Amniotic stem cell (primary cell): ENCODE measurements at regions not wholly inside any gene's neighbourhood (a gene's known extent, or its start where the extent isn't known, plus 50 kb on each side); places are given as distances from the start of the nearest gene placed in this dataset.
"Not testable (repeated sequence)": the region's sequence is repeated elsewhere in the genome, so short reads cannot be mapped to it uniquely, and the experiment has no call there.

Experiments used
- DNase-seq: peaks from one replicate; lab custom pipeline; 2025; lab: John Stamatoyannopoulos, UW

DNA sequence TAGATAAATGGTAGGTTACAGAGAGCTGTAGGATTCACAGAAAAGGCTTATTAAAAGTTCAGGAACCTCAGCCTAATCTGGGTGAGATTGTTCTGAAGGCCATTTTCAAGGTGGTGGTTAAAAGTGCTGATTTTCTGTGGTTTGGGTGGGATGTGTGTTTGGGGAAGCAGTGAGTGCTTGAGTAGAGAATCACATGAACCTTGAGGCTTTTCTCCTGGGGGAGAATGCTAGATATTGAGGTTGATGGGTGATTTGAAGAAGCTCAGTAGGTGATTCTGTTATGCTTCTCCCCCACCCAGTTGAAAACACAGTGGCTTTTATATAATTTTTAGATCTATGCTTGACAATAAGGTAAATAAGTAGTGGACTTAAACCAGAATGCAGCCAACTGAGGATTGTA is 420.9 kb downstream of the PCNX1 start:
- no peak for DNase-seq

DNA sequence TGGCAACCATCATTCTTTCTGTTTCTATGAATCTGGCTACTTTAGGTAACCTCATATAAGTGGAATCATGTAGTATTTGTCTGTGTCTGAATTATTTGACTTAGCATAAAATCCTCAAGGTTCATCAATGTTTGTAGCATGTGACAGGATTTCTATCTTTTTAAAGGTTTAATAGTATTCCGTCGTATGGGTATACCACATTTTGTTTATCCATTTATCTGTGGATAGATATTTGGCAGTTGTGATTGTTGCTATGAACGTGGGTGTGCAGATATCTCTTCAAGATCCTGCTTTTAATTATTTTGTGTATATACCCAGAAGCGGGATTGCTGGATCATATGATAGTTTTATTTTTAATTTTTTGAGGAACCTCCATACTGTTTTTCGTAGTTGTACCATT is 421.7 kb downstream of the PCNX1 start:
- no peak for DNase-seq

DNA sequence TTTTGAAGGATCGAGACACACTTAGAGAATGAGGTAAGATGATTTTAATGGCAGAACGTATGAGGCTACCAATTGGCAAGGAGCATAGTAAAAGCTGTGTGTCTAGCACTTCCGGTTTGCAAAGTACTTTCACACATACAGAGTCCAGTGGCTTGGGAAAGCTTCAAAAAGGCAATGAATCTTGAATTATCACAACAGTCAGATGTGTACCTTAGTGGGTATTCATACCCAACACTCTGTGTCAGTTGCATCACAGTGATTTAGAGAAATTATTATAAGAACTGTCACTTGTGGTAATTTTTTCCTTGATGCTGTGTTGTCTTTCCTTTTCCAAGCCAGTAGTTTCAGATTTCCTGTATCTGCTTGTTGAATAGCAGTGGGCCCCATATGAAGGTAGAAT is 424.1 kb downstream of the PCNX1 start:
- no peak for DNase-seq

- DNase-seq = no peak
Observed at GRCh38 chr14:71332476-71332875, 425.2 kb downstream of the PCNX1 start.

- no peak for DNase-seq
Observed at GRCh38 chr14:71333705-71334104, 426.4 kb downstream of the PCNX1 start.

DNA sequence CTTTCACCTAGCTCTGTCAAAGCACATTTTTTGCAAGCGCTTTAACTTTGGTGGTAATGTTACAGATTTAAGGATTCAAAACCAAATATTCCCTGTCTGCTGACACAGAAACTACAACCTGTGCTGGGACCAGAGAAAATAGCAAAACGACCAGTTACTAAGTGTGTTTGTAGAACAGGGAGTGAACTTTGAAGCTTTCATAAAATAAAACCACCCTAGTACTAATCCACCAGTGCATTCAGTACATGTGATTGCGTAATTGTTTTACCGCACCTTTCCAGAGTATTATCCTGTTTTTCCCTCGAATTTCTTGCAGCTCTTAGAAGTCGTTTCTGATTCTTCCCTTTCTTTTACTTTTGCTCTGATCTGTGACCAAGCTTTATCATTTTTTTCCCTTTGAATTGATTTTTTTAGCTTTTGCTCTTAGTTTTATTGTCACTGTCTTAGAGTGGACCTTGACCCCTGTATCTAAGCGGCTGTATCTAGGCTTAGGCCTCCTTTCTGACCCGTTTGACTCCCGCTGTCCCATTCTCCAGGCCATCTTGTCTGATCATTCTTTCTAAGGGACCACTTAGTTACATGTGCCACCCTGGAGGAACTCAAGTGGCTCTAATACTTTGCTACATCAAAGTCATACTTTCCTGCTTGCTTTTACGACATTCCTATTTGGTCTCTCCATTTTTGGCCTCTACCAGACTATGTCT is 429.4 kb downstream of the PCNX1 start:
- DNase-seq = no peak

DNA sequence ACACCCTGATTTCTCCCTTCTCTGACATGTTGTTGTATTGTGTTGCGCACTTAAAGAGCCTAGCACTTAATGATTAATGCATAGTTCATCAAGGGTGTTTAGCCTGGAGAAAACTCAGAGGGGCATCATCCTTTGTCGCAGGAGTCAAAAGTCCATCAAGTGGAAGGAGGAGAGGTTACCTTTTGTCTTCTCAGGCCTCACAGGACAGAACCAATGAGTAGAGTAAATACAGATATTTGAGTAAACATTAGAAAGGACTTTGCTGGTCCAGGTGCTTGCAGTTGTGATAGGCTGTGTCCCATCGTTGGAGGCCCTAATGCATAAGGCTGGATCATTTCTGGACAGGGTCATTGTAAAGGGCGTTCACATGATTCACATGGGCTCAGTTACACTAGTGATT is 430.9 kb downstream of the PCNX1 start:
- no peak for DNase-seq

DNA sequence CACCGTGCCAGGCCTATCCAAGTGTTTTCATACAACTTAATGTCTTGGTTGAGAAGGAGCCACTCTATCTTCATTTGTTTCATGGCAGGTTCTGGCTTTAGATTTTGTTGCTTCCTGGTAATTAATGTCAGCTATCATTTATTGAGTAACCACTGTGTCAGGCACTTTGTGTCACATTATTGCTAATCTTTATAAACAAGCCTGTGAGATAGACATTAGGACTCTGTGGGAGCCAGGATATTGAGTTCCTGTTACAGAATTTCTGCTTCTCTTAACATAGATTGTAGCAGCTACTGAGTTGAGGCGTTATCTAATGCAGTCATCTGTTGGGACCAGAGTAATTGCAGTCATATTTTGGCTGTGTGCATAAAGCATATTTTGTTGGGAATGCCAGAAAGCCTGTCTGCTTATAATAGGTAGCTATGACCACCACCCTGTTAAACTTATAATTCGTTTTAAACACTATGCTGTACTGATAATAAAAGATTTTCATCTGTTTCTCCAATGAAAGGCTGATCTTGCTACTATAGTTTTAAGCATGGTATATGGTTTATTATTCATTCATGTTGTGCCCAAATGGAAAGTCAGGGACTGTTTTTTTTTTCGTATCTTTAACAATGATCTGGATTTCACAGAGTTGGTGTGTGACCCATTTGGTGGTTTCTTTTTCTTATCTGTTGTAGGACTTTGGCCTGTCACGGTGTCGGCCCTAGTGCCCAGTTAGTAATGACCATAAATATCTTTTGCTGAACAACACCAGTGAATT is 432.6 kb downstream of the PCNX1 start:
- DNase-seq = no peak

GRCh38 chr14:71341156-71341555 is 433.9 kb downstream of the PCNX1 start:
- DNase-seq = no peak

DNA sequence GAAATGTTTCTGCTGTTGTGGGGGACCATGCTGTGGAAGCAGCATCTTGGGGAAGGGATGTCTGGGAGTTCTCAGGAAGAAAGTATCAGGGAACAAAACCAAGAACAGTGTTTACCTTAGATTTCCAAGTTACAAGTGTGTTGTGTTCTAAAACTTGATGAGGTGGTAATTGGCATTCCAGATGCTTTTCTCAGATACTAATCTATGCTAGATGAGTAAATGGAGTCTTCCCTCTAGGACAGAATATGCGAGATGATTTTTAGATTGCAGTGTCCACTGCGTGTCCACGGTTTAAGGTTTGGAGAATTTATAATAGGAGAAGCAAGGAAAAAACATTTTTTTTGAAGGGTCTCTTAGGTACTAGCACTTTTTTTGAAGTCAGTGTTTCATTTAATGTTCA is 436.5 kb downstream of the PCNX1 start:
- DNase-seq = no peak

DNA sequence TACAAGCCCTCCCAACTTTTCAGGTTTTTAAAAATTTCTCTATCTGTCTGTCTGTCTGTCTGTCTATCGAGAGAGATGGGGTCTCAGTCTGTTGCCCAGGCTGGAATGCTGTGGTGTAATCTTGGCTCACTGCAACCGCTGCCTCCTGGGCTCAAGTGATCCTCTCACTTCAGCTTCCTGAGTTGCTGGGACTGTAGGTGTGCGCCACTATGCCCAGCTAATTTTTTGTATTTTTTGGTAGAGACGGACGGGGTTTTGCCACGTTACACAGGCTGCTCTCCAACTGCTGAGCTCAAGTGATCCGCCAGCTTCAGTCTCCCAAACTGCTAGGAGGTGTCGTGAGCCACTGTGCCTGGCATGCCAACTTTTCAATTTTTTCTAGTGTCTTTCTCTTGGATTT is 437.2 kb downstream of the PCNX1 start:
- DNase-seq = no peak

DNA sequence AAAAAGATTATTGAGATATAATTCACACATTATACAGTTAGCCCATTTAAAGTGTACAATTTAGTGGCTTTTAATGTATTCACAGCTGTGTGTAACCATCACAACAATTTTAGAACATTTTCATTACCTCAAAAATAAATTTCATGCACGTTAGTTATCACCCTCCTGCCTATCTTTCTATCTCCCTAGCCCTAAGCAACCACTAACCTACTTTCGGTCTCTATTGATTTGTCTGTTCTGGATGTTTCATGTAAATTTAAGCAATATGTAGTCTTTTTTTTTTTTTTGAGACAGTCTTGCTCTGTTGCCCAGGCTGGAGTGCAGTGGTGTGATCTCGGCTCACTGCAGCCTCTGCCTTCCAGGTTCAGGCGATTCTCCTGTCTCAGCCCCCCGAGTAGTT is 439.4 kb downstream of the PCNX1 start:
- no peak for DNase-seq

- no peak for DNase-seq
Observed at GRCh38 chr14:71348394-71348793, 441.1 kb downstream of the PCNX1 start.

DNA sequence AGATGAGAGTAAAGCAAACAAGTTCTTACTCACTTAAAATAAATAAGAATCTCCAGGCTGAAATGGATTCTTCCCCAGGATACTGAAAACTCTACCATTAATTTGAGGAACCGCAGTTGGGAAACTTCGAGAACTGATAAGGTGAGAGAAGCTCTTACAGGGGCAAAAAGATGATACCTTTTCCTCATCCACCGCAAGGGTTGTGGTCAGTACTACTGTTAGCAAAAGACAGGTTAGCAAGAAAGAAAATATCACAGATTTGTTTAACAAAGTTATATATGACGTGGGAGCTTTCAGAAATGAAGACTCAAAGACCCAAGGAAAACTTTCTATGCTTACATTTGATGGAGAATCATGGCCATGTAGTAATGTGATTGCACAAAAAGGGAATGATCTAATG is 441.6 kb downstream of the PCNX1 start:
- no peak for DNase-seq

GRCh38 chr14:71354142-71354541 is 446.9 kb downstream of the PCNX1 start:
- DNase-seq = no peak

DNA sequence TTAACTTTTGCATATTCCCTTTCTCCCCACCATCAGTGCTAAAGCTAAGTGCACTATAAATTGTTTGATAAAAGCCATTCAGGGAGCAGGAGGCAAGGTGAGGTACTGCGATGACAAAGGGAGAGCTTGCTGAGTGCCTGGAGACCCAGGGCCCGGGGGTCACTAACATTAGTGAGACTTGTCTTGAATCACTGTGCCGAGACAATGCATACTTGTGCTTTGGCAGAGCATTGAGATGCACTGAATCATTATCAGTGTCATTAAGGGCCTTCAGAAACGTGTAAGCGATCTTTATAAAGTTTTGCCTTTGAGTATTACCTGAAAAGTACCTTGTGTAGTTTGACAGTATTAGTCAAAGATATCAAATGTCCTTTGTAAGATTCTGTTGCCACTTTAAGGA is 447.5 kb downstream of the PCNX1 start:
- no peak for DNase-seq

DNA sequence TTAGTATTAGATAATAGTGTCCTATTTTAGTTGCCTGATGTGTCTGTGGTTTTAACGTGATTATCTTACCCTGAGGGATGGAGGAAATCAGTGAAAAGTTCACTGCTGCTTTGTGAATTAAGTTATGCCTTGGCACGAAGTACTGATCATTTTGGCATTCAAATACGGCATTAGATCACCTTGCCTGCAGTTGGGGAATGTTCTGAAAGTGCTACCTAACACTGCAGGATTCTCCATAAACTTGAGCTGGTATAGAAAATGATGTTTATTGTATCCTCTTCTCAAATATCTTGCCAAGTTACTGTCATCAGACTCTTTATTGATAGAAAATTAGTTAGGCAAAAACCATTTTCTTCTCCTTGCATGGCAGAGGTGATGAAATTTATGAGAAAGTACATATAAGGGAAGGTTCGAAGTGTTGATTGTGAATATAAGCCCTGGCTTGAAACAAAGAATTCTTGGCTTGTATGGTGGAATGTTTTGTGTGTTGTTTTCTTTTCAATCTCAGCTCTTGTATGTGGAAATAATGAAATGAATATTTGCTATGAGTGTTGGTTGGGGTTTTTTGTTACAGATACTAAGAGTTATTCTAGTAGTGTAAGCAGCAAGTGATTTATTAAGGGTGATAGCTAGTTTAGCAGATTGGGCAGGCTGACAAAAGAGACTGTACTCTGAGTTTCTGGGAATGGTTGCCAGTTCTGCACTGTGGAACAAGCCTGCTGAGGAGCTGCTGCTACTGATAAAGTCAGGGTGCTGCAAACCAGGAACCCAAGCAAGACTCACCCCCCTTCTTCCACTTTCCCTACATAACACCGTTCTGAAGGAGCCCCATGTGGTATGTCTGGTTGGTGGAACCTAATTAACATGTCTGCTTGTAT is 448.3 kb downstream of the PCNX1 start:
- no peak for DNase-seq

GRCh38 chr14:71358209-71358931 is 451.1 kb downstream of the PCNX1 start:
- DNase-seq = no peak

DNA sequence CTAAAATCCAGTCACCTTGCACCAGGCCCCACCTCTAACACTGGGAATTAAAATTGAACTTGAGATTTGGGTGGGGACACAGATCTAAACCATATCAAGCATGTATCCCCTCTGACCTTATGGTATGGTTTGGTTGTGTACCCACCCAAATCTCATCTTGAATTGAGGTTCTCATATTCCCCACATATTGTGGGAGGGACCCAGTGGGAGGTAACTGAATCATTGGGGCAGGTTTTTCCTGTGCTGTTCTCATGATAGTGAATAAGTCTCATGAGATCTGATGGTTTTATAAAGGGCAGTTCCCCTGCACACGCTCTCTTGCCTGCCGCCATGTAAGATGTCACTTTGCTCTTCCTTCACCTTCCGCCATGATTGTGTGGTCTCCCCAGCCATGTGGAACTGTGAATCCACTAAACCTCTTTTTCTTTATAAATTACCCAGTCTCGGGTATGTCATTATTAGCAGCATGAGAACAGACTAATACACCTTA is 451.7 kb downstream of the PCNX1 start:
- DNase-seq = not testable (repeated sequence)

GRCh38 chr14:71359823-71360222 is 452.6 kb downstream of the PCNX1 start:
- DNase-seq = no peak

GRCh38 chr14:71361336-71361735 is 454.1 kb downstream of the PCNX1 start:
- no peak for DNase-seq

DNA sequence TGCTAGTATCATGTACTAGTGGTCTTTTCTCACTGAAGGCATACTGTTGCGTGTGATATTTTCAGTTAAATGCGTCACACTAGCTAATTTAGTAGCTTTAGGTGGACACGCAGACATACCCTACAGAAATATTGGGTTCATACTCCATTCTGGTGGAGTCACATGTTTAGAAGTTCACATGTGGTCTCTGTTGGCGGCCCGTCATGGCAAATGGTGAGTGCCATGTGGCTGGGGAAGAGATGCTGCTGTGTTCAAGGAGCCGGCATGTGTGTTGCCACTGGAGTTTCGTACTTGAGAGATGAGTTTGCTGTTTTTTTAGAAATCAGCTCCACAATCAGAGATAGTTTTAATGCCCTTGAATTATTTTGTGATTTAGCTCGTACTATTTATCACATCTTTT is 454.6 kb downstream of the PCNX1 start:
- no peak for DNase-seq
